HUES64 (cell line): ENCODE measurements at regions not wholly inside any gene's neighbourhood (a gene's known extent, or its start where the extent isn't known, plus 50 kb on each side); places are given as distances from the start of the nearest gene placed in this dataset.

ENCODE experiments used
- H3K27ac ChIP-seq: 2 replicates; pipeline ENCODE4 v1.7.0; 2013; ENCODE audit warnings: low read depth, low read length, inconsistent platforms
- H3K27me3 ChIP-seq: 2 replicates; pipeline ENCODE4 v1.6.1; 2013; ENCODE audit warnings: mild to moderate bottlenecking, low read length; ENCODE audit not compliant: insufficient read depth
- H3K36me3 ChIP-seq: 2 replicates; pipeline ENCODE4 v1.6.1; 2013; ENCODE audit warnings: mild to moderate bottlenecking, low read length; ENCODE audit not compliant: insufficient read depth
- H3K4me1 ChIP-seq: 2 replicates; pipeline ENCODE4 v1.6.1; 2013; ENCODE audit warnings: mild to moderate bottlenecking, low read length, moderate library complexity; ENCODE audit not compliant: insufficient read depth
- H3K4me3 ChIP-seq: 2 replicates; pipeline ENCODE4 v1.5.1; 2013; ENCODE audit warnings: mild to moderate bottlenecking, low read length, moderate library complexity
- H3K9ac ChIP-seq: 2 replicates; pipeline ENCODE4 v1.6.1; 2013; ENCODE audit warnings: mild to moderate bottlenecking, low read depth, low read length
- H3K9me3 ChIP-seq: 2 replicates; pipeline ENCODE4 v1.6.1; 2013; ENCODE audit warnings: low read depth, low read length; ENCODE audit not compliant: insufficient read depth
- WGBS: fragments of 150-250, 120-280 bp; methylation state at CpG from one replicate; pipeline ENCODE4 v1.1.7; 2013; ENCODE audit warnings: missing lambda C conversion rate; 5-methylcytosine and 5-hydroxymethylcytosine counted together

DNA sequence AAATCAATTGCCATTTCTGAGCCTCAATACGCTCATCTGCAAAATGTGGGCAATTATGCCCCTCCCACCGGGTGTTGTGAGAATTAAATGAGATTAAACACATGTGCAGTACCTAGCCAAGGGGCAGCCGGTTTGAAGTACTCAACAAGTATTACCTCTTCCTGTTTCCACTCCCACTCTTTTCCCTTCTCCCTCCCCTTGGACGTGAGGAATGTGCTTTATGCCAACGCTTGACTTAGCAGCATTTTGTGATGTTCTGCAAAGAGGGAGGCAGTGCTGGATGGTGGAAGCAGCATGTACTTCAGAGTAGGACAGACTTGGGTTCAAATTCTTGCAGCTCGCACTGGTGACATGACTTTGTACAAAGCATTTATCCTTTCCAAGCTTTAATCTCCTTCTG, 306.0 kb downstream of the BUD13 start:
- no peak overlapping the region for H3K27ac ChIP-seq
- no peaks in the 10 kb centered on the region for H3K27me3 ChIP-seq
- H3K36me3 ChIP-seq = no peaks in the 10 kb centered on the region
- peaks cover 7% of the 10 kb centered on the region for H3K4me1 ChIP-seq
- H3K9me3 ChIP-seq = peaks cover 4% of the 10 kb centered on the region; the same call in 1 of the 2 replicates
- 94% methylated on average over 6 of the region's 6 CpGs for WGBS
- no peak overlapping the region for H3K9ac ChIP-seq
- no peak overlapping the region for H3K4me3 ChIP-seq

GRCh38 chr11:116466191-116466590, 306.6 kb downstream of the BUD13 start:
- H3K4me3 ChIP-seq = no peak overlapping the region
- H3K27me3 ChIP-seq = no peaks in the 10 kb centered on the region
- no peaks in the 10 kb centered on the region for H3K9me3 ChIP-seq
- H3K9ac ChIP-seq = no peak overlapping the region
- no peaks in the 10 kb centered on the region for H3K36me3 ChIP-seq
- 95% methylated on average over 6 of the region's 6 CpGs for WGBS
- H3K4me1 ChIP-seq = peaks cover 13% of the 10 kb centered on the region
- H3K27ac ChIP-seq = no peak overlapping the region

- no peak overlapping the region for H3K27ac ChIP-seq
- no peaks in the 10 kb centered on the region for H3K9me3 ChIP-seq
- peaks cover 14% of the 10 kb centered on the region for H3K4me1 ChIP-seq
- no peak overlapping the region for H3K4me3 ChIP-seq
- no peak overlapping the region for H3K9ac ChIP-seq
- no peaks in the 10 kb centered on the region for H3K36me3 ChIP-seq
- no peaks in the 10 kb centered on the region for H3K27me3 ChIP-seq
- WGBS = 95% methylated on average over 4 of the region's 4 CpGs
These were observed 307.7 kb downstream of the BUD13 start for GRCh38 chr11:116465056-116465455.

- Histone ChIP-seq H3K27me3 (no peaks in the 10 kb centered on the region), H3K36me3 (no peaks in the 10 kb centered on the region), H3K4me1 (peaks cover 14% of the 10 kb centered on the region), H3K27ac (no peak overlapping the region; the same call in 1 of the 2 replicates), H3K9me3 (no peaks in the 10 kb centered on the region), H3K4me3 (no peak overlapping the region), H3K9ac (no peak overlapping the region)
- WGBS = 22% methylated on average over 2 of the region's 2 CpGs
These were observed 311.0 kb downstream of the BUD13 start for GRCh38 chr11:116461789-116462188.

DNA sequence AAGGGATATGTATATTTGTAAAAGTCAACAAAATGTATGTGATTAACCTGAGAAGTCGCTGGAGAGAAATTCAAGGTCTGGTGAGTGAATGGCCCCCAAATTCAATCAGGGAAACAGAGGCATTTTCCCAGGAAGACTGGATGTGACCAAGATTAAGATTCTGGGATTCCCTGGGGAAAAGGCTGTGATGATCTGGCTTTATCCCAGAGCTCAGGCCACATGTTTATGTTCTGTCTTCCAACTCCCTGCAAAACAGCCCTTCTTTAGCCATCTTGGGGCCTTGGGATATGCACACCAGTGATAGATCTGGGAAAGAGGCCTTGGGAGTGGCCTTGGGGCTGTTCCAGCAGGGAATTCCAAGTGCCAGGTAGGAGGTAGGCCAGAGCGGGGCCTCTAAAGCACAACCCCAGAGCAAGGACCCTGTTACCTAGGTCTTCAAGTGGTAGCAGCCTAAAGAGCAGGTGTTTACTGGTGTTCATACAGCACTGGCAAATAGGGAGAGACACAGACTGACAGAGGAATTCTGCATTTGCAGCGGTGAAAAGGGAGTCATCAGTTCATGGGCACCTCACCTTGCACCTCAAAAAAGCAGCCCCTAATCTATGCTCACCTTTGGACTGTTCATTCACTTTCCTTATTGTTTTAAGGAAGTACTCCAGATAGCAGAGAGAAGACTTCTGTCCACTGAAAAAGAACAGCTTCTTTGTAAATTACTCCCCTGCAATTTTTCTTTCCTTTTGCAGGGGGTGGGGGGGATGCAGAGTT, 312.4 kb downstream of the BUD13 start:
- H3K9ac ChIP-seq = no peak overlapping the region
- WGBS = 79% methylated on average over 3 of the region's 3 CpGs
- no peaks in the 10 kb centered on the region for H3K27me3 ChIP-seq
- H3K36me3 ChIP-seq = no peaks in the 10 kb centered on the region
- no peak overlapping the region for H3K4me3 ChIP-seq
- peaks cover 14% of the 10 kb centered on the region for H3K4me1 ChIP-seq
- no peaks in the 10 kb centered on the region for H3K9me3 ChIP-seq
- no peak overlapping the region for H3K27ac ChIP-seq

GRCh38 chr11:116459185-116460045, 313.4 kb downstream of the BUD13 start:
- Histone ChIP-seq H3K4me1 (peaks cover 14% of the 10 kb centered on the region), H3K4me3 (no peak overlapping the region), H3K36me3 (no peaks in the 10 kb centered on the region), H3K9me3 (no peaks in the 10 kb centered on the region), H3K9ac (no peak overlapping the region), H3K27ac (no peak overlapping the region), H3K27me3 (no peaks in the 10 kb centered on the region)
- 88% methylated on average over 12 of the region's 13 CpGs for WGBS

GRCh38 chr11:116458546-116458945, 314.2 kb downstream of the BUD13 start:
- H3K4me1 ChIP-seq = peaks cover 10% of the 10 kb centered on the region
- no peak overlapping the region for H3K4me3 ChIP-seq
- no peaks in the 10 kb centered on the region for H3K27me3 ChIP-seq
- no peak overlapping the region for H3K27ac ChIP-seq
- no peaks in the 10 kb centered on the region for H3K9me3 ChIP-seq
- 96% methylated on average over 4 of the region's 4 CpGs for WGBS
- no peaks in the 10 kb centered on the region for H3K36me3 ChIP-seq
- H3K9ac ChIP-seq = no peak overlapping the region

- Histone ChIP-seq H3K4me1 (peaks cover 10% of the 10 kb centered on the region), H3K4me3 (no peak overlapping the region), H3K27ac (peak overlapping the region; percentile 21; the same call in 1 of the 2 replicates), H3K27me3 (no peaks in the 10 kb centered on the region), H3K36me3 (no peaks in the 10 kb centered on the region), H3K9me3 (no peaks in the 10 kb centered on the region), H3K9ac (no peak overlapping the region)
- 41% methylated on average over 10 of the region's 10 CpGs for WGBS
These were observed 315.3 kb downstream of the BUD13 start for GRCh38 chr11:116457336-116458007.

DNA sequence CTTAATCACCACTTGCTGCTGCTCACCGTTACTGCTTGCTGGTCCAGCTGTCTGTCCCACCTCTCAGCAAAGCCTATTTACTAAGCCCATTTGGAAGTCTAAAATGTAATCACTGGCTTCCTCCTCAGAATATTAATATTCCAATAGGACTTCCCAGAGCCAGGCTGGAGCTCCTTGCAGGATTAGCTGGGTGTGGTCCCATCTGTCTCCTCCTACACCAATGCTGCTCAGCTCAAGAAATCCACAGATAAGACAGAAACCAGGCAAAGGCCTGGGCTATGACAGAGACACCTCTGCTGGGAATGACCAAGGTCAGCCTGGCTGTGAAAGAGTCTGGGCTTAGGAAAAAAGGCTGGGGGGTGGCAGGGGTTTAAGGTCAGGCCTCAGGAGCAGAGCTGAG, 317.8 kb downstream of the BUD13 start:
- H3K27me3 ChIP-seq = no peaks in the 10 kb centered on the region
- H3K4me3 ChIP-seq = no peak overlapping the region
- H3K9me3 ChIP-seq = peaks cover 12% of the 10 kb centered on the region
- H3K27ac ChIP-seq = no peak overlapping the region
- H3K36me3 ChIP-seq = no peaks in the 10 kb centered on the region
- 68% methylated on average over 1 of the region's 1 CpG for WGBS
- H3K9ac ChIP-seq = no peak overlapping the region
- H3K4me1 ChIP-seq = no peaks in the 10 kb centered on the region; the same call in 1 of the 2 replicates

GRCh38 chr11:116454020-116454645, 318.7 kb downstream of the BUD13 start:
- Histone ChIP-seq H3K9ac (no peak overlapping the region), H3K36me3 (no peaks in the 10 kb centered on the region), H3K27me3 (no peaks in the 10 kb centered on the region), H3K27ac (no peak overlapping the region), H3K4me1 (no peaks in the 10 kb centered on the region; the same call in 1 of the 2 replicates), H3K4me3 (no peak overlapping the region), H3K9me3 (peaks cover 20% of the 10 kb centered on the region)
- 73% methylated on average over 9 of the region's 9 CpGs for WGBS
